ENCODE measurements at regions not wholly inside any gene's neighbourhood (a gene's known extent, or its start where the extent isn't known, plus 50 kb on each side); places are given as distances from the start of the nearest gene placed in this dataset.

- Histone ChIP-seq H3K9me3 (ENCODE audit: control extremely low read depth in 1 of 3, control insufficient read depth in 2 of 3, insufficient read depth in 1 of 3, low read length in 2 of 3) (no peaks in the 10 kb centered on the region), H3K9ac (ENCODE audit: low read length) (no peak overlapping the region), H3K27me3 (replicated peaks in 1 of 4; ENCODE audit: control extremely low read depth in 1 of 4, control insufficient read depth in 3 of 4, insufficient read depth in 4 of 4, low read length in 3 of 4) (no peaks in the 10 kb centered on the region), H3K27ac (ENCODE audit: low read length in 2 of 2) (no peak overlapping the region), H3K4me2 (replicated peaks; ENCODE audit: low read depth, low read length, poor library complexity, severe bottlenecking) (no peak overlapping the region), H3K4me1 (ENCODE audit: control insufficient read depth in 2 of 2, insufficient read depth in 2 of 2, low read length in 2 of 2) (no peaks in the 10 kb centered on the region), H3K79me2 (ENCODE audit: control insufficient read depth, insufficient read depth, low read length) (no peaks in the 10 kb centered on the region), H2AFZ (ENCODE audit: insufficient read depth, low read depth, low read length, poor library complexity, severe bottlenecking) (no peak overlapping the region), H4K20me1 (ENCODE audit: control insufficient read depth, insufficient read depth, low read length, poor library complexity, severe bottlenecking) (no peaks in the 10 kb centered on the region), H3K36me3 (replicated peaks in 1 of 2; ENCODE audit: control extremely low read depth in 1 of 2, control insufficient read depth in 1 of 2, extremely low read depth in 1 of 2, insufficient read depth in 2 of 2, low read length in 1 of 2) (no peaks in the 10 kb centered on the region), H3K4me3 (ENCODE audit: control extremely low read depth in 1 of 5, extremely low read depth in 1 of 5, insufficient read depth in 1 of 5, low read depth in 2 of 5, low read length in 4 of 5) (no peak overlapping the region)
- ATAC-seq (ENCODE audit: low read depth) = no peak
- Mint-ChIP-seq H3K4me3 (no peak overlapping the region), H3K9me3 (ENCODE audit: insufficient read depth) (peaks cover 2% of the 10 kb centered on the region), H3K27me3 (no peaks in the 10 kb centered on the region), H3K27ac (no peak overlapping the region), H3K4me1 (no peaks in the 10 kb centered on the region)
- no peak for TF ChIP-seq CTCF (IDR thresholded peaks at IDR 0.05)
- TF ChIP-seq EZH2 (IDR thresholded peaks at IDR 0.05; ENCODE audit: borderline replicate concordance, insufficient read depth, low read depth, low read length, poor library complexity, severe bottlenecking) = no peak
- ChIA-PET CTCF (no interaction called here), POLR2A (no interaction called here)
- intact Hi-C loops (cut with micrococcal nuclease) = no loop called here
- DNase-seq = no peak
- no CpG with 5 or more reads among the region's 3 CpGs for WGBS (ENCODE audit: insufficient coverage)
These were observed 418.5 kb downstream of the NSUN3 start for GRCh38 chr3:94481226-94481898.

- intact Hi-C loops (cut with micrococcal nuclease) = no loop called here
- POLR2A ChIA-PET = no interaction called here
- no peak overlapping the region for H3K4me3 Mint-ChIP-seq
These were observed 419.8 kb downstream of the NSUN3 start for GRCh38 chr3:94482686-94483085.

More at GRCh38 chr3:94482686-94483085, 419.8 kb downstream of the NSUN3 start:
- Histone ChIP-seq H3K79me2 (ENCODE audit: control insufficient read depth, insufficient read depth, low read length) (no peaks in the 10 kb centered on the region), H3K4me1 (ENCODE audit: control insufficient read depth in 2 of 2, insufficient read depth in 2 of 2, low read length in 2 of 2) (no peaks in the 10 kb centered on the region), H3K9ac (ENCODE audit: low read length) (no peak overlapping the region), H4K20me1 (ENCODE audit: control insufficient read depth, insufficient read depth, low read length, poor library complexity, severe bottlenecking) (no peaks in the 10 kb centered on the region), H3K9me3 (ENCODE audit: control extremely low read depth in 1 of 3, control insufficient read depth in 2 of 3, insufficient read depth in 1 of 3, low read length in 2 of 3) (no peaks in the 10 kb centered on the region), H2AFZ (ENCODE audit: insufficient read depth, low read depth, low read length, poor library complexity, severe bottlenecking) (no peak overlapping the region), H3K4me3 (ENCODE audit: control extremely low read depth in 1 of 5, extremely low read depth in 1 of 5, insufficient read depth in 1 of 5, low read depth in 2 of 5, low read length in 4 of 5) (no peak overlapping the region), H3K4me2 (replicated peaks; ENCODE audit: low read depth, low read length, poor library complexity, severe bottlenecking) (no peak overlapping the region), H3K36me3 (replicated peaks in 1 of 2; ENCODE audit: control extremely low read depth in 1 of 2, control insufficient read depth in 1 of 2, extremely low read depth in 1 of 2, insufficient read depth in 2 of 2, low read length in 1 of 2) (no peaks in the 10 kb centered on the region), H3K27me3 (replicated peaks in 1 of 4; ENCODE audit: control extremely low read depth in 1 of 4, control insufficient read depth in 3 of 4, insufficient read depth in 4 of 4, low read length in 3 of 4) (no peaks in the 10 kb centered on the region), H3K27ac (ENCODE audit: low read length in 2 of 2) (no peak overlapping the region)
- no peak overlapping the region for H3K27ac Mint-ChIP-seq
- ATAC-seq (ENCODE audit: low read depth) (no peak), DNase-seq (no peak)
- H3K27me3 Mint-ChIP-seq = no peaks in the 10 kb centered on the region
- 100% methylated on average over 1 of the region's 3 CpGs for WGBS (ENCODE audit: insufficient coverage)
- TF ChIP-seq EZH2 (IDR thresholded peaks at IDR 0.05; ENCODE audit: borderline replicate concordance, insufficient read depth, low read depth, low read length, poor library complexity, severe bottlenecking) = no peak
- no peak for TF ChIP-seq CTCF (IDR thresholded peaks at IDR 0.05)
- CTCF ChIA-PET = no interaction called here
- no peaks in the 10 kb centered on the region for H3K4me1 Mint-ChIP-seq
- H3K9me3 Mint-ChIP-seq (ENCODE audit: insufficient read depth) = peaks cover 2% of the 10 kb centered on the region

Measured in B cell (primary cell).